WTC11 (cell line): ENCODE measurements at regions not wholly inside any gene's neighbourhood (a gene's known extent, or its start where the extent isn't known, plus 50 kb on each side); places are given as distances from the start of the nearest gene placed in this dataset.

Experiments used
- NR1H2 ChIP-seq: sonication (generic); formaldehyde crosslinking; IDR thresholded peaks from 2 replicates; pipeline ENCODE4 v1.9.0; 2021; ENCODE audit warnings: mild to moderate bottlenecking, moderate library complexity, missing genetic modification reagents
- TEAD4 ChIP-seq: sonication (generic); formaldehyde crosslinking; IDR thresholded peaks from 2 replicates; pipeline ENCODE4 v1.8.0; 2022; ENCODE audit warnings: mild to moderate bottlenecking, missing genetic modification reagents
- TF ChIP-seq, protein P1 (sequence below): fragments of 200-600 bp; IDR thresholded peaks from 2 replicates; pipeline ENCODE4 v1.8.0; 2022; ENCODE audit warnings: antibody characterized with exemption
- TF ChIP-seq, protein P2 (sequence below): sonication (generic); formaldehyde crosslinking; conservative IDR thresholded peaks from 2 replicates; pipeline ENCODE4 v1.8.1; 2022; ENCODE audit warnings: mild to moderate bottlenecking, missing genetic modification reagents
- TF ChIP-seq, protein P3 (sequence below): sonication (generic); formaldehyde crosslinking; IDR thresholded peaks from 2 replicates; pipeline ENCODE4 v1.8.1; 2022; ENCODE audit warnings: mild to moderate bottlenecking, missing genetic modification reagents, moderate library complexity, borderline replicate concordance

GRCh38 chr15:35720019-35720418 is 174.1 kb upstream of the DPH6 start:
- TF ChIP-seq, protein P1, sequence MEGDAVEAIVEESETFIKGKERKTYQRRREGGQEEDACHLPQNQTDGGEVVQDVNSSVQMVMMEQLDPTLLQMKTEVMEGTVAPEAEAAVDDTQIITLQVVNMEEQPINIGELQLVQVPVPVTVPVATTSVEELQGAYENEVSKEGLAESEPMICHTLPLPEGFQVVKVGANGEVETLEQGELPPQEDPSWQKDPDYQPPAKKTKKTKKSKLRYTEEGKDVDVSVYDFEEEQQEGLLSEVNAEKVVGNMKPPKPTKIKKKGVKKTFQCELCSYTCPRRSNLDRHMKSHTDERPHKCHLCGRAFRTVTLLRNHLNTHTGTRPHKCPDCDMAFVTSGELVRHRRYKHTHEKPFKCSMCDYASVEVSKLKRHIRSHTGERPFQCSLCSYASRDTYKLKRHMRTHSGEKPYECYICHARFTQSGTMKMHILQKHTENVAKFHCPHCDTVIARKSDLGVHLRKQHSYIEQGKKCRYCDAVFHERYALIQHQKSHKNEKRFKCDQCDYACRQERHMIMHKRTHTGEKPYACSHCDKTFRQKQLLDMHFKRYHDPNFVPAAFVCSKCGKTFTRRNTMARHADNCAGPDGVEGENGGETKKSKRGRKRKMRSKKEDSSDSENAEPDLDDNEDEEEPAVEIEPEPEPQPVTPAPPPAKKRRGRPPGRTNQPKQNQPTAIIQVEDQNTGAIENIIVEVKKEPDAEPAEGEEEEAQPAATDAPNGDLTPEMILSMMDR, result no peak
- TF ChIP-seq TEAD4 (no peak), NR1H2 (CRISPR knock-in tag) (no peak)
- TF ChIP-seq, protein P2, sequence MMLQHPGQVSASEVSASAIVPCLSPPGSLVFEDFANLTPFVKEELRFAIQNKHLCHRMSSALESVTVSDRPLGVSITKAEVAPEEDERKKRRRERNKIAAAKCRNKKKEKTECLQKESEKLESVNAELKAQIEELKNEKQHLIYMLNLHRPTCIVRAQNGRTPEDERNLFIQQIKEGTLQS, result no peak
- TF ChIP-seq, protein P3, sequence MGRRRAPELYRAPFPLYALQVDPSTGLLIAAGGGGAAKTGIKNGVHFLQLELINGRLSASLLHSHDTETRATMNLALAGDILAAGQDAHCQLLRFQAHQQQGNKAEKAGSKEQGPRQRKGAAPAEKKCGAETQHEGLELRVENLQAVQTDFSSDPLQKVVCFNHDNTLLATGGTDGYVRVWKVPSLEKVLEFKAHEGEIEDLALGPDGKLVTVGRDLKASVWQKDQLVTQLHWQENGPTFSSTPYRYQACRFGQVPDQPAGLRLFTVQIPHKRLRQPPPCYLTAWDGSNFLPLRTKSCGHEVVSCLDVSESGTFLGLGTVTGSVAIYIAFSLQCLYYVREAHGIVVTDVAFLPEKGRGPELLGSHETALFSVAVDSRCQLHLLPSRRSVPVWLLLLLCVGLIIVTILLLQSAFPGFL (CRISPR knock-in tag), result no peak
